ENCODE measurements at regions not wholly inside any gene's neighbourhood (a gene's known extent, or its start where the extent isn't known, plus 50 kb on each side); places are given as distances from the start of the nearest gene placed in this dataset.

- no peak for DNase-seq (ENCODE audit: low spot score)
- H3K27ac ChIP-seq, result no peak overlapping the region
- TF ChIP-seq POLR2A (IDR thresholded peaks at IDR 0.05), result no peak
- TF ChIP-seq POLR2AphosphoS5 (IDR thresholded peaks at IDR 0.05), result no peak
- TF ChIP-seq, protein P1, sequence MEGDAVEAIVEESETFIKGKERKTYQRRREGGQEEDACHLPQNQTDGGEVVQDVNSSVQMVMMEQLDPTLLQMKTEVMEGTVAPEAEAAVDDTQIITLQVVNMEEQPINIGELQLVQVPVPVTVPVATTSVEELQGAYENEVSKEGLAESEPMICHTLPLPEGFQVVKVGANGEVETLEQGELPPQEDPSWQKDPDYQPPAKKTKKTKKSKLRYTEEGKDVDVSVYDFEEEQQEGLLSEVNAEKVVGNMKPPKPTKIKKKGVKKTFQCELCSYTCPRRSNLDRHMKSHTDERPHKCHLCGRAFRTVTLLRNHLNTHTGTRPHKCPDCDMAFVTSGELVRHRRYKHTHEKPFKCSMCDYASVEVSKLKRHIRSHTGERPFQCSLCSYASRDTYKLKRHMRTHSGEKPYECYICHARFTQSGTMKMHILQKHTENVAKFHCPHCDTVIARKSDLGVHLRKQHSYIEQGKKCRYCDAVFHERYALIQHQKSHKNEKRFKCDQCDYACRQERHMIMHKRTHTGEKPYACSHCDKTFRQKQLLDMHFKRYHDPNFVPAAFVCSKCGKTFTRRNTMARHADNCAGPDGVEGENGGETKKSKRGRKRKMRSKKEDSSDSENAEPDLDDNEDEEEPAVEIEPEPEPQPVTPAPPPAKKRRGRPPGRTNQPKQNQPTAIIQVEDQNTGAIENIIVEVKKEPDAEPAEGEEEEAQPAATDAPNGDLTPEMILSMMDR (IDR thresholded peaks at IDR 0.05), result no peak
- WGBS, result 93% methylated on average over 23 of the region's 23 CpGs
- no peaks in the 10 kb centered on the region for H3K4me1 ChIP-seq (replicated peaks)
- intact Hi-C loops (cut with DNase I), result no loop called here
- H3K27me3 ChIP-seq (replicated peaks; ENCODE audit: insufficient read depth), result no peaks in the 10 kb centered on the region
- H3K4me3 ChIP-seq, result no peak overlapping the region
- H3K36me3 ChIP-seq, result no peaks in the 10 kb centered on the region
- H3K9me3 ChIP-seq, result no peaks in the 10 kb centered on the region
Observed at GRCh38 chr2:239598011-239598731, 197.4 kb upstream of the HDAC4 start.

GRCh38 chr2:239597216-239597615 is 196.4 kb upstream of the HDAC4 start:
- TF ChIP-seq POLR2A (IDR thresholded peaks at IDR 0.05) (no peak), POLR2AphosphoS5 (IDR thresholded peaks at IDR 0.05) (no peak)
- TF ChIP-seq, protein P1 (IDR thresholded peaks at IDR 0.05), result no peak
- intact Hi-C loops (cut with DNase I), result no loop called here
- Histone ChIP-seq H3K4me3 (no peak overlapping the region), H3K27me3 (replicated peaks; ENCODE audit: insufficient read depth) (no peaks in the 10 kb centered on the region), H3K27ac (no peak overlapping the region), H3K4me1 (replicated peaks) (no peaks in the 10 kb centered on the region), H3K36me3 (no peaks in the 10 kb centered on the region), H3K9me3 (no peaks in the 10 kb centered on the region)
- no peak for DNase-seq (ENCODE audit: low spot score)
- WGBS, result 92% methylated on average over 6 of the region's 6 CpGs

DNA sequence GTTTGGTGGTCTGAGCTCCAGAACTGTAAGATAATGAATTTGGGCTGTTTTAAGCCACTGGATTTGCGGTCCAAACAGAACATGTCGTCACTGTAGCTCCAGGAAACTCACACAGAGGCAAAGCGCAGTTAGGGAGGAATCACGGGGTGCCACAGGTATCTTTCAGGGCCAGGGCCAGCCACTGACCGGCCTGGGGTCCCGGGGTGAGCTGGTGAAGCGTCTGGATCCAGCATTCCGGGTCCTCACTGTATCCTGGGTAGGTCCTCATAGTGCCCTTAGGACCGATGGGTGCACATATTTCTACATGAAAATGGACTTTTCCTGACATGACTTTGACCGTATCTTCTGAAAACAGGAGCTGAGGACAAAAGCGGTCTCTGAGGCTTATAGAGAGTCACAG is 196.0 kb upstream of the HDAC4 start:
- WGBS, result 89% methylated on average over 11 of the region's 11 CpGs
- Histone ChIP-seq H3K36me3 (no peaks in the 10 kb centered on the region), H3K27ac (no peak overlapping the region), H3K9me3 (no peaks in the 10 kb centered on the region), H3K27me3 (replicated peaks; ENCODE audit: insufficient read depth) (no peaks in the 10 kb centered on the region), H3K4me1 (replicated peaks) (no peaks in the 10 kb centered on the region), H3K4me3 (no peak overlapping the region)
- intact Hi-C loops (cut with DNase I), result no loop called here
- no peak for DNase-seq (ENCODE audit: low spot score)
- TF ChIP-seq POLR2A (IDR thresholded peaks at IDR 0.05) (no peak), POLR2AphosphoS5 (IDR thresholded peaks at IDR 0.05) (no peak)
- TF ChIP-seq, protein P1 (IDR thresholded peaks at IDR 0.05), result no peak

GRCh38 chr2:239596253-239596652 is 195.4 kb upstream of the HDAC4 start:
- H3K4me1 ChIP-seq (replicated peaks), result no peaks in the 10 kb centered on the region
- no peaks in the 10 kb centered on the region for H3K9me3 ChIP-seq
- intact Hi-C loops (cut with DNase I), result no loop called here
- no peak overlapping the region for H3K4me3 ChIP-seq
- no peak for DNase-seq (ENCODE audit: low spot score)
- no peak overlapping the region for H3K27ac ChIP-seq
- TF ChIP-seq POLR2A (IDR thresholded peaks at IDR 0.05), result no peak
- TF ChIP-seq, protein P1 (IDR thresholded peaks at IDR 0.05), result no peak
- no peak for TF ChIP-seq POLR2AphosphoS5 (IDR thresholded peaks at IDR 0.05)
- H3K36me3 ChIP-seq, result no peaks in the 10 kb centered on the region
- 78% methylated on average over 4 of the region's 4 CpGs for WGBS
- no peaks in the 10 kb centered on the region for H3K27me3 ChIP-seq (replicated peaks; ENCODE audit: insufficient read depth)

- WGBS, result 93% methylated on average over 8 of the region's 8 CpGs
- DNase-seq (ENCODE audit: low spot score), result no peak
- TF ChIP-seq, protein P1 (IDR thresholded peaks at IDR 0.05), result no peak
- TF ChIP-seq POLR2A (IDR thresholded peaks at IDR 0.05), result no peak
- TF ChIP-seq POLR2AphosphoS5 (IDR thresholded peaks at IDR 0.05), result no peak
- H3K27me3 ChIP-seq (replicated peaks; ENCODE audit: insufficient read depth), result no peaks in the 10 kb centered on the region
- no peak overlapping the region for H3K4me3 ChIP-seq
- no peaks in the 10 kb centered on the region for H3K4me1 ChIP-seq (replicated peaks)
- H3K9me3 ChIP-seq, result no peaks in the 10 kb centered on the region
- no peaks in the 10 kb centered on the region for H3K36me3 ChIP-seq
- no peak overlapping the region for H3K27ac ChIP-seq
- intact Hi-C loops (cut with DNase I), result no loop called here
Observed at GRCh38 chr2:239595726-239596125, 194.9 kb upstream of the HDAC4 start.
